HG03095 (cell line): ENCODE measurements at regions not wholly inside any gene's neighbourhood (a gene's known extent, or its start where the extent isn't known, plus 50 kb on each side); places are given as distances from the start of the nearest gene placed in this dataset.

Experiments used
- ATAC-seq: cut with Tn5 transposase; IDR thresholded peaks from one replicate; pipeline ENCODE4 v1.9.1; 2021; ENCODE audit warnings: moderate library complexity; ENCODE audit not compliant: unreplicated experiment

DNA sequence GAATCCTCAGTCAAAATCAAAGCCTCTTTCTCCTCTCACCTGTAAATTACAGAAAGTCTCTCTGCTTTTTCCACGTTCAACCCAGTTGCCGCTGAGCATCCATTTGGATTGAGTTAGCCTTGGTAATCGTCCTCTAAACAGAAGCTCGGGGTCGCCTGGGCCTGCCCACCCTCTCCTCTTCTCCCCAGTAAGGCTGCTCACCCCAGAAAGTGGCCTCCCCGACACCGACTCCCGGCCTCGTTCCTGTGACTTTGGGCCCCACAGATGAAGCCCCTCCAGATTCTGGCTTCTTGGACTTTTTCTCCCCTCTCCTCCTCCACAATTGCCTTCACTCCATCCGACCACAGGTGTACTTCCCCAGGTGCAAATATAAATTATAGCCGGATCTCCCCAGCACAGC, 1500.0 kb downstream of the BRD1 start:
- ATAC-seq = no peak

DNA sequence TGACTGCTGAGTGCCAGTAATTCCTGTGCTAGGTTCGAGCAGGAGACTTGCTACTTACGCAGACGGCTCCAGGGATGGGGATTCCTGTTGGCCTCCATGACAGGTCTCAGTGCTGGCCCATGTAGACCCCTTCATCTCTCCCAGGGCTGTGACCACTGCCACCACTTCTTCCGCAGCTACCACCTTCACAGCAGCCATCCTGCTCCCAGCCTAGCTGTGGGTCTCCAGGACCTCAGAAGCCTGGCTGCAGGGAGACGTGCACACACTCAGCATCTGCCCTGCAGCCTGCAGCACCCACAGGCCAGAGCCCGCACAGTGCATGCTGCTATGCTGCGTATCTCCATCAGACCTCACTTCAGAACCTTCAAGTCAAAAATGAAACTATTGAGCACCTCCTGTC, 1503.9 kb downstream of the BRD1 start:
- ATAC-seq = no peak

DNA sequence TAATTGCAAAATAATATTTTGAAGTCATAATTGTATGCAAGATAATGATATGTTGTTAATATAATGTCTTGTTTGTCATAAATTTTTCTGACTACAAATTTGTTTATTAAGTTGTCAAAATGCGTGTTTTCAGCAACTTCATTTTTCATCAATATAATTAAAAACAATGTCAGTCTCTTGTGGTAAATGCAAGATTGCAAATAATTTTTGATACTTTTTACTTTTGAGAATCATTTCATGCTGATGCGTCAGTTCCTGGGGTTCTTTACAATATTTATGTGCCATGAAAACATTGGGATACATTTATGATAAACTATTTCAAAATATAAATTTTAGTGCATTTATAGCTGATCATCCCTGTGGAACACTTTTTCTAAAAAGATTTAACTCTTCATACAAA, 1504.8 kb downstream of the BRD1 start:
- no peak for ATAC-seq

DNA sequence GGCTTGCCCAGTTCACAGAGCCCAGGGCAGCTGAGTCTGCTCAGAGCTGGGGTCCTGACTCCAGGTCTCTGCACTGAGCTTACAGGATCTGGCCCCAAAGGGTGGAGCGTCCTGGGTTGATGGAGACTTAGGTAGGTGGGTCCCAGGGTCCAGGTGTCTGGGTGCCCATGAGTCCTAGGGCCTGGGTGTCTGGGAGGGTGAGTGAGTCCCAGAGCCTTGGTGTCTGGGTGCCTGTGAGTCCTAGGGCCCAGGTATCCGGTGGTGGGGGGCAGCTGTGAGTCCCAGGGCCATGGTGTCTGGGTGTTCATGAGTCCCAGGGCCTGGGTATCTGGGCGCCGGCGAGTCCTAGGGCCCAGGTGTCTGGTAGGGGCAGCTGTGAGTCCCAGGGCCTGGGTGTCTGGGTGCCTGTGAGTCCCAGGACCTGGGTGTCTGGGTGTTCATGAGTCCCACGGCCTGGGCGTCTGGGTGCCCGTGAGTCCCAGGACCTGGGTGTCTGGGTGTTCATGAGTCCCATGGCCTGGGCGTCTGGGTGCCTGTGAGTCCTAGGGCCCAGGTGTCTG, 1505.6 kb downstream of the BRD1 start:
- no peak for ATAC-seq

DNA sequence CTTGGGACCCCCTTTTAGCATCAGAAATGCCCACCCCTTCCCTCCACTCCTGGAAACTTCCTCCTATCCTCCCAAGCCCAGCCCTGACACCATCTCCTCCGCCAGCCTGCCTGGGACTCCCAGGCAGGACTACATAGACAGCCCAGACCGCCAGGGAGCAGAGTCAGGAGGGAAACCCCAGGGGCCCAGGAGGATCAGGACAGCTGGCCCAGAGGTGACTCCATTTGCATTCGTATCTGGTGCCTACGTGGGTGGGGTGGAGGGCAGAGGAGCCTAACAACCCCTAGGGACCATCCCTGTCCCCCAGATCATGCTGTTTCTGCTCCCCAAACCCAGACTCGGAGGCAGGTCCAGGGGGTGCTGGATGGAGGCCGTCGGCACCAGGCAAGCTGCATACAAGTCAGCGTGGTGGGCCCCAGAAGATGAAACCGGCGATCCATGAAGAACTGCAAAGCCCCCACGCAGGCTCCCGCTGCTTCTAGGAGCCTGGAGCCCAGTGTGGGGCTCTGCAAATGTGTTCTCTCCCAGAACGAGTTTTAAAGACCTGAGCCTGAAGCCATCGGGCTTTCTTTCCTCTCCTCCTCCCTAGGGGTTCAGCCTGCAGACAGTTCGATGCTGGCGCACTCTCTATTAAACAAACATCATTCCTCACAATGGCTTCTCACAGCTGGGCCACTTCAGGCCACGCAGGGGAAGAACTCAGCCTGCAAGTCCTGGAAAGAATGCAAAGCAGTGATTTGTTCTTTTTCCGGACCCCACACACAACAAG, 1506.8 kb downstream of the BRD1 start:
- ATAC-seq = no peak

DNA sequence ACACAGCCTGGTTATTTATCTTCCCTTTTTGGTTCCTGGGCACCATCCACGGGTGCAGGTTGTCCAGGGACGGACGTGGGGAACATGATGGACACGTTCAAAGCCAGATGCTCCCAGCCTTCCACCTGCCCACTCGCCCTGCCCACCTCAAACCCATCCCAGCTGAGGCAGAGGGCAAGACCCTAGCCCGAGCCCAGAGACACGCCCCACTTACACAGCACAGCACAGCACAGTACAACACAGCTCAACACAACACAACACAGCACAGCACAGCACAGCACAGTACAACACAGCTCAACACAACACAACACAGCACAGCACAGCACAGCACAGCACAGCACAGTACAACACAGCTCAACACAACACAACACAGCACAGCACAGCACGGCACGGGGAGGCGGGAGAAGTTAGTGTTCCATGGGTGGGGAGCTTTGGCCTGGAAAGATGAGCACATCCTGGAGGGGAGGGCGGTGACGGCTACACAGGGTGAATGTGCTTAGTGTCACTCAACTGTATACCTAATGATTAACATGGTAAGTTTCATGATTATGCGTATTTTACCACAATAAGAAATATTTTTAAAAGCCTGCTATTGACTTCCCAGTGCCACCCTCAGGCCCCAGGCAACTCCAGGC, 1507.5 kb downstream of the BRD1 start:
- no peak for ATAC-seq

DNA sequence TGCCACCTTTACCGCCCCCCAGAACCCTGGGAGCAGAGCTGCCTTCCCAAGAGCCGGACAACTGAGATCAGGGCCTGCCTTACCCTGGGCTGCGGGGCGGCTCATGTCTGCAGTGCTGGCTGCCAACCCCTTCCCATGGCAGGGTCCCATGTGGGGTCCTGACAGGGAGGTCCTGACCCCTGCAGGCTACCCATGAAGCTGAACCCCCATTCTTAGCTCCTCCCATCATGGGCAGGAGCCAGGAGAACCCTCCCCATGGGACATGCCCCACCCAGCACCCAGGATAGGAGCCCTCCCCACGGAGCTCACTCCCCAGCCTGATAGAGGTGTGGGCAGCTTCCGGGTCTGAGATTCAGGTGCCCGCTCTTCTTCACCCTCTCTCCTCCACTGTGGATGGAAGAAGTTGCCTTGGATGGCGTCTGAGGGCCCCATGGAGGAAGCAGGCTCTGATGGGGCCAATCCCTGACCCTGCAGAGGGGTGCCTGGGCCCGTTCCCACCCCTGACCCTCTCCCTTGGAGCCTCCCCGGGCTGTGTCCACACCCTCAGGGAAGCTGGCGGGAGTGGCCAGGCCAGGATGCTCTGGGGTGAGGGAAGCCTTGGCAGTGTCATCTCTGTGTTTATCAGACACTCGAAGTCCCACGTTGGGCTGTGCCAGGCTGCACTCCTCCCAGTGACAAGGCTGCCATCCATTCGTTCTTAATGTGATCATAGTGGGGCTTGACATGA, 1508.2 kb downstream of the BRD1 start:
- ATAC-seq = no peak

DNA sequence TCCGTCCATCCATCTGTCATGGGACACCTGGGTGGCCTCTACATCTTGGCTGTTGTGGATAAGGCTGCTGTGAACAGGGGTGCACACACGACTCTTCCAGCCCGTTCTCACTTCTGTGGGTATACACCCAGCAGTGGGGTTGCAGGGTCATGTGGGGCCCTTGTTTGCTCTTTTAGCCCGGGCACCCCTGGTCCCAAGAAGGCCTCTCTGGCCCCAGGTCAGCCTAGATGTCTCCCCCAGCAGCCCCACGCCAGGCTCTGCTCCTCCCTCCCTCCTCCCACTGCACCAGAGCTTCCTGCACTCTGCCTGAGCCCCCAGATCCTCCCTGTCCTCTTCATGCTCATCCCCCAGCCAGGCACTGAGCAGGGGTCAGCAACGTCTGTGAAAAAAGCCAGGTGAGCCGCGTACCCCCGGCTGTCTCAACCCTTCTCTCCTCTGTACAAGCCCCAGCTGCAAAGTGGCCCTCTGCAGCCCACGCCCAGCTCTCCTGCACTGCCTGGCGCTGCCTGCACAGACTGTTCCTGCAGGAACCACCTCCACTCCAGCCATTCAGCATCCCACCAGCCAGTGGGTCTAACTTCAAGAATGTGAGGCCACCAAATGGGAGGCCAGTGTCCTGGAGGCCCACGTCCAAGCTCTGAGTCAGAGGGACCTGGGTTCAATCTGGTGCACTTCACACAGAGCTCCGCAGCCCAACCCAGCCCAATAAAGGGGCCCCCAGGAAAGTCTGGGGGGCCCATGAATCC, 1508.9 kb downstream of the BRD1 start:
- no peak for ATAC-seq

DNA sequence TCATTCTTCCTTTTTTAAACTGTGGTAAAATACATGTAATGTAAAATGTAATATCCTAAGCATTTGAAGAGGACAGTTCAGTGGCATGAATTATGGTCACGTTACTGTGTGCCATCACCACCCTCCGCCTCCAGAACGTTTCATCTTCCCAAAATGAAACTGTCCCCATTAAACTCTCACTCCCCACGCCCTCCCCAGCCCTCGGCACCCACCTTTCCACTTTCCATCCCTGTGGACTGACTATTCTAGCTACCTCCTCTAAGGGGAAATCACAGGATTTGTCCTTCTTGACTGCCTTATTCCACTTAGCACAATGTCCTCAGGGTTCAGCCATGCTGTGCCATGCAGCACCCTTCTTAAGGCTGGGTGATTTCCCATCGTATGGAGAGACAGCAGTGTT, 1509.5 kb downstream of the BRD1 start:
- no peak for ATAC-seq

DNA sequence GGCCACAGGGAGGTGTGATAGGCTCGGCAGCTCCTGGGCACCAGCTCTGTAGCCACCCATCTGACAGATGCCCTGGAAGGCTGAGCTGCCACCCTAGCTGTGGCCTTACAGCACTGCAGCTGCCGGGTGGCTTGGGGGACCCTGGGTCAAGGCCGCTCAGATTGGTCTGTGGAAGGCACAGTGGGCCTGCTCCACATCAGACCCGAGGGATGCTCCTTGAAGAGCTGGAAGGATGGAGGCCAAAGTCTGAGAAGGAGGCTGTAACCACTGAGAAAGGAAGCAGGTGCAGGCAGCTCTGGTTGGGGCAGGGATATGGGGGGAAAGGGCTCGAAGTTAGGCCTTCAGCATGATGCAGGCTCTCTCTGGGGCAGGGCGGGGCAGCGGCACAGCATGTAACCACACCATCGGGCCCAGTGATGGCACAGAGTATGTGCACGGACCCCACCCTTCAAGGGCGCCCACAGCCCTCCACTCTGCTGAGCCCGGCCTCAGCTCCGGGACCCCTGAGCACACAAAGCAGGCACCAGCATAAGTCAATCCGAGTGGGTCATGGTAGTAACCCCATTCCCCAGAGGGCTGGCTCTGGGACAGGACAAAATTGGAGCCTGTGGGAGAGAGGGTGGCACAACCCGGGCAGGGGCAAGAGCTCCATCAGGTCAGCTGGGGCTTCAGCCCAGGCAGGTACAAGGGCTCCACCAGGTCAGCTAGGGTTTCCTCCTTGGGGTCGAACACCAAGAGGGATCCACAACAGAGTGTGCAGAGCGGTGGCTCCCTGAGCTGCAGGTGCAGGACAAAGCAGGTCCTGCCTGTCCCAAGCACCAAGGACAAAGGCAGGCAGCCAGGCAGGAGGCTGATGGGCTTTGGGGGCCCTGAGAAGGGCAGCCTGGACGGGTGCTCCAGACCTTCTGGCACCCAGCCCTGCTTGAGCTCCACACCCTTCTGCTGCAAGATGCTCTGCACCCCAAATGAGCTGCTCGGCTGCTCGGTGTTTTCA, 1511.1 kb downstream of the BRD1 start:
- no peak for ATAC-seq

DNA sequence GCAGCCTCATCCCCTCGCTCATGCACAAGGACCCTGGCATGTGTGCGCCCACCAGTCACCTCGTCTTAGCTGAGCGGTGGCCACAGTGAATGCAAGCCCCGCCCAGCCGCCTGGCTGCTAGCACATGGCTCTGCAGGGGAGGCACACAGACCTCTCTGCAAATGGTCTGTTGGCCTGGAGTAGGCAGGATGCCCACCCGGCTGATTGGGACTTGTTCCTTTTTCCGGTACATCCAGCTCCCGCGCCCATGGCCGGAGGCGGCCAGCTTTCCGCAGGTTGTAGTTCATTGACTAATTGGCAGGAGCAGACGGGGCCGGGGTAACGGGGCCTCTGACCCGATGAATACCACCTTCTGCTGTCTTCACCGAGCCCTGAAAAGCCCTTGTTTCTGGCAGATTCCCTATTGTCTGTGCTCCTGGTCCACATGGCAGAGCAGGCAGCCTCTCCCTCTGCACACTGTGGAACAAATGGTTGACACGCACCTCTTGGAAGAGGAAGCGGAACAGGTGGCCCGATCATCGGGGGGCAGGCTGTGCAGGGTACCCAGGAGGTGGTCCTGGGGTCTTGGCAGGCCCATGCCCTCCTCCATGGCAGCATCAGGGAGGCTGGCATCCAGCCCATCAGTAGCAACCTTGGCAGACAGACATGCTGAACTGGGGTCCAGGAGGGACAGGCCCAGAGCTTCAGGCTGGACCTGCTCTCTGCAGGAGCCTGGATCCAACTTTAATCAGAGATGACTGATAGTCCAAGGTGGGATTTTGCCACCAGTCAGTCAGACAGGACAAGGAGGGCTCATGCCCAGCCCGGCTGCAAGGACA, 1512.0 kb downstream of the BRD1 start:
- no peak for ATAC-seq

DNA sequence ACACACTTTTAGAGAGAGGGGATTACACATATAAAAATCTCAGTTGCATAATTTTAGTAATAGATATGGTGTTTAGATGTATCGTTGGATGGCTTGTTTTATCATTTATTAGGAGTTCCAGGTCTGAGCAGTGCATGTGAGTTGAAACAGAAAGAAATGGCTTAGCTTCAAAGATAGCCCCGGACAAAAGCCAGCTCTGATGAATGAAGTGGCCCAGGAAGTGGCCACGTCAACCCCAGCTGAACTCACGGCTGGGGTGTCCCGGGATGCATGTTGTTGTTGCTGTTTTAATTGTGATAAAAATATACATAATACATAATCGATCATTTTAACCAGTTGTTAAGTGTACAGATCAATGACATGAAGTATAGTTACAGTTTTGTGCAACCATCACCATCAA, 1513.6 kb downstream of the BRD1 start:
- no peak for ATAC-seq

DNA sequence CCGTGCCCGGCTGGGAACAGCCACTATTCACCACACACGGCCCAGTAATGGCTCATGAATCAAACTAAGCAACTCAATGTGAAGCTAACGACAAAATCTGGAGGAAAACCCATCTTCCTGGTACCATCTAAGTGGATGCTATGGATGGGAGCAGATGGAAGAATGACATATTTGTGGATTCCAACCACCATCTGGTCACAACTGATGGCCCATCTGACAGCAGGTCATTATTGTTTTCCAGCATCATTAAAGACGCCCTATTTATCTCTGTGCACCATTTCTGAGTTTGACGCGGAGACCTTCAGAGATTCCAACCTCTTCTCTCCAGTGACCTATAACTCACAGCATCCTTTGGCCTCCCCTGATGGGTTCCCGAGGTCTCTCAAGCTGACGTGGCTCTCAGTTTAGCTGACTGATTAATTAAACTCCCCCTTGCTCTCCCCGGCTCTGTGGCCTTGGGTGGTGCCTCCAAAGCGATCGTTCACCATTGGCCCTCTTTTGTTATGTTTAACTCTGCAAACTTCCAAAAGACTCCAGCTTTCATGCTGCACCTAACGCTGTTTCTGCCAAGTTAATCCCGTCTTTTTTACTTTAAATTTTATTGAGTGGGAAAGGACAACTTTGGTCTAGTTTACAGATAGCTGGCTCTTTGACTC, 1514.4 kb downstream of the BRD1 start:
- ATAC-seq = no peak

DNA sequence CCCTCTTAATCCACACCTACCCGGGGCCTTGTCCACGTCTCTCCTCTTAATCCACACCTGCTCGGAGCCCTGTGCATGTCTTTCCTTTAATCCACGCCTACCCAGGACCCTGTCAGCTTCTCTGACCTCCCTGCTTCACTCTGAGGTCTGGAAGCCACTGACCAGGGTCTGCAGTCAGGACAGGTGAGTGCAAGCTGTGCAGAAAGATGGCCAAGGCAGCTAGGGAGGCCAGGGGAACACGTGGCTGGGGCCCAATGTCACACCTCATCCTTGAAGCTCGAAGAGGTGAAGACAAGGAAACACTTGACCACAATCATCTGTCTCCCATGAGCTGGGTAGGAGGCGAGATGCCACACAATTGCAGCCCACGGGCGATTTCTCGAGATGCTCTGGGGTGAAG, 1516.9 kb downstream of the BRD1 start:
- no peak for ATAC-seq

DNA sequence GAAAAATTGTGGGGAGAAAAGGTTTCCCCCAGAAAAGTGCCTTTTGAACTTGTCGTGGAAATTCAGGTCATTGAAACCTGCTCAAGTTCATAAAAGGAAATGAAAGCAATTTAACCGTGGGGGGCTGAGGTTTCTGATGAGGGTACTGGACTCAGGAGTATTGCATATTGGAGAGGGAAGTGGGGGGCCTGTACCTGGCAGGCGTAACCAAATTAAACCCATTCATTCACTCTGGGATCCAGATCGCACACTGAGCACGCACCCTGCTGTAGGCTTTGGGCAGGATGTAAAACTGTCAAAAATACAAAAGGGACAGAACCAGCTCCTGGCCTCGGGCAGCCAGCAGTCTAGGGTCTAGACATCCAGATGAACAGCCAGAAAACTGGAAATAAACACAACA, 1517.4 kb downstream of the BRD1 start:
- ATAC-seq = no peak

DNA sequence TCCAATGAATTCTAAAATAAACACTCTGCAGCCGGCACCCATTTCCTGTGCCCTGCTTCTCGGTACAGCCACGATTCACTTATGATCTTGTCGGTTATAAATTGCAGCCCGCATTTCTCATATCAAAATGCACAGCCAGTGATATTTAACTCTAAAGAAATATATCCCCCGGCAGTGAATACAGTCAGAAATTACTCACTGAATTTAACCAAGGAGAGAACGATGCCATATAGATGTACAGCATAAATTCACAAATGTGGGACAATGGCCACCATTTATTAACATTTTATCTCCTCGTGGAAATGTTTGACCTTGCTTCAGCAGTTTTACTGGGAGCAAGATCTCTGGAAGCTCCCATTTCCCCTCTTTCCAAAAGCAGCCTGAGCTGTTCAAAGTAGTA, 1517.8 kb downstream of the BRD1 start:
- no peak for ATAC-seq

DNA sequence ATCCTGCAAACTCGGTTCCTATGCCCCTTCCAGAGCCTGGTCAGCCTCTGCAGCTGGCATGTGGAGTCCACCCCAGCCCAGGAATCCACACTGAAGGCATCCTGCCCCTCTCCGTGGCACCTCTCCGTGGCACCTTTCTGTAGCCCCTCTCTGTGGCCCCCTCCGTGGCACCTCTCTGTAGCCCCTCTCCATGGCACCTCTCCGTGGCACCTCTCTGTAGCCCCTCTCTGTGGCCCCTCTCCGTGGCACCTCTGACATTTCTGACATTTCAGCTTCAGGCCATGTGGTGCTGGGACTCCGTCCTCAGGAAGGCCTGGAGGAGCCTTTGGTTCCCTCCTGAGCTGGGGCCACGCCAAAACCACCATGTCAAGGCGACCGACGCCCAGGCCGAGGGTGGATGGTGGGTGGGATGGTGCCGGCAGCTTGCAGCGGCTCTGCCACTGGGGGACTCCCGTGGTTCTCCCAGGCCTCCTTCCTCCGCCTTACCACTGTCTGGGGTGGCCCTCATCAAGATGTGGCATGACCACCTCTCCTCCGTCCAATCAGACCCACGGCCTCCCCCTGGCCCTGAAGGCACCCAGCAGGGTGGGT, 1518.5 kb downstream of the BRD1 start:
- ATAC-seq = no peak

DNA sequence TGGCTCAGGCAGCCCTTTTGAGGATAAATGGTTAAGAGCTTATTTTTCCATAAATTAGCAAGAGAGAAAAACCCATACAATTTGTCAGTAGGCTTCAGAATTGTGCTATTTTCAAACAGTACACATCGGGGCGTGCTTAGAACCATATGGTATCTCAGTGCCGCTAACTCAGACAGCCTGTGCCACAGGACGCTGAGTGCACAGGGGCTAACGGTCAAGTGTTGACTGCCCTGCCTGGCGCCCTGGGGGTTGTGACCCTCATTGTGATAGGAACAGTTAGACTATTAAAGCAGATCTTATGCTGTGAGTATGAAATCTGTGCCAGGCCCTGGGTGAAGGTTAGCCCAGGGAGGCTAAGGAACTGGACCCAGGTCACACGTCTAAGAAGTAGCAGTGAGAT, 1519.7 kb downstream of the BRD1 start:
- ATAC-seq = no peak
